Liver (tissue), 3 donors: ENCODE measurements at regions not wholly inside any gene's neighbourhood (a gene's known extent, or its start where the extent isn't known, plus 50 kb on each side); places are given as distances from the start of the nearest gene placed in this dataset.

Experiments used
- GABPA ChIP-seq, 2 donors: IDR thresholded peaks in 1 of 2; conservative IDR thresholded peaks in 1 of 2; 2 replicates each; pipeline ENCODE4 v1.6.1; 2016; ENCODE audit warnings: antibody characterized with exemption in 2 of 2, mild to moderate bottlenecking in 1 of 2, moderate library complexity in 1 of 2
- JUND ChIP-seq, 2 donors: IDR thresholded peaks; 2 replicates each; pipeline ENCODE4 v1.6.1; 2016; ENCODE audit warnings: antibody characterized with exemption in 2 of 2
- RAD21 ChIP-seq, 2 donors: IDR thresholded peaks; 2 replicates each; pipeline ENCODE4 v1.6.1; 2016; ENCODE audit warnings: antibody characterized with exemption in 2 of 2, mild to moderate bottlenecking in 2 of 2
- TAF1 ChIP-seq: conservative IDR thresholded peaks from 2 replicates; pipeline ENCODE4 v1.6.1; 2016; ENCODE audit warnings: antibody characterized with exemption, mild to moderate bottlenecking
- TF ChIP-seq, protein P1 (sequence below): fragments of 150-350 bp; IDR thresholded peaks from 2 replicates; pipeline ENCODE4 v1.5.1; 2017; ENCODE audit warnings: improper control_type of control experiment, low read depth, low read length; ENCODE audit not compliant: missing input control
- TF ChIP-seq, protein P2 (sequence below): IDR thresholded peaks from 2 replicates; pipeline ENCODE4 v1.6.1; 2016; ENCODE audit warnings: antibody characterized with exemption
- TF ChIP-seq, protein P3 (sequence below): IDR thresholded peaks from 2 replicates; pipeline ENCODE4 v1.6.1; 2016; ENCODE audit warnings: antibody characterized with exemption
- donor health status: healthy.
- donor health status: healthy.

DNA sequence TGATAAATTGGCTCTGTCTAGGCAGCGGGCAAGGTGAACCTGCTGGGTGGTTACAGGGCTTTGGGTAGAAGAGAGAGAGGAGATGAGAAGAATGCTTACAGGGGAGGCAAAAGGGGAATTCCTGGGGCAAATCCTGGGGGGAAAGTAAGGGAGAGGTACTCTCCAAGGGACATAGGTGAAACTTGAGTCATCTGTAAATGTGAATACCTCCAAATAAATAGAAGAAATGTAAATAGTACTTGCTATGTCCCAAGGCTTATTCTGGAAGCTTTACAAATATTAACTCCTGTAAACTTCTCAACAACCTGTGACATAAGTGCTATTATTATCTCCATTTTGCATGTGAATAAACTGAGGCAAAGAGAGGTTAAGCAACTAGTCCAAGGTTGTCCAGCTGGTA, 57.7 kb upstream of the CDK13 start:
- TF ChIP-seq RAD21 (IDR thresholded peaks at IDR 0.05) (no peak), TAF1 (no peak), GABPA (IDR thresholded peaks at IDR 0.05 in 1 of 2, conservative IDR thresholded peaks at IDR 0.05 in 1 of 2) (no peak), JUND (IDR thresholded peaks at IDR 0.05) (no peak)
- TF ChIP-seq, protein P1, sequence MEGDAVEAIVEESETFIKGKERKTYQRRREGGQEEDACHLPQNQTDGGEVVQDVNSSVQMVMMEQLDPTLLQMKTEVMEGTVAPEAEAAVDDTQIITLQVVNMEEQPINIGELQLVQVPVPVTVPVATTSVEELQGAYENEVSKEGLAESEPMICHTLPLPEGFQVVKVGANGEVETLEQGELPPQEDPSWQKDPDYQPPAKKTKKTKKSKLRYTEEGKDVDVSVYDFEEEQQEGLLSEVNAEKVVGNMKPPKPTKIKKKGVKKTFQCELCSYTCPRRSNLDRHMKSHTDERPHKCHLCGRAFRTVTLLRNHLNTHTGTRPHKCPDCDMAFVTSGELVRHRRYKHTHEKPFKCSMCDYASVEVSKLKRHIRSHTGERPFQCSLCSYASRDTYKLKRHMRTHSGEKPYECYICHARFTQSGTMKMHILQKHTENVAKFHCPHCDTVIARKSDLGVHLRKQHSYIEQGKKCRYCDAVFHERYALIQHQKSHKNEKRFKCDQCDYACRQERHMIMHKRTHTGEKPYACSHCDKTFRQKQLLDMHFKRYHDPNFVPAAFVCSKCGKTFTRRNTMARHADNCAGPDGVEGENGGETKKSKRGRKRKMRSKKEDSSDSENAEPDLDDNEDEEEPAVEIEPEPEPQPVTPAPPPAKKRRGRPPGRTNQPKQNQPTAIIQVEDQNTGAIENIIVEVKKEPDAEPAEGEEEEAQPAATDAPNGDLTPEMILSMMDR, result no peak
- TF ChIP-seq, protein P2, sequence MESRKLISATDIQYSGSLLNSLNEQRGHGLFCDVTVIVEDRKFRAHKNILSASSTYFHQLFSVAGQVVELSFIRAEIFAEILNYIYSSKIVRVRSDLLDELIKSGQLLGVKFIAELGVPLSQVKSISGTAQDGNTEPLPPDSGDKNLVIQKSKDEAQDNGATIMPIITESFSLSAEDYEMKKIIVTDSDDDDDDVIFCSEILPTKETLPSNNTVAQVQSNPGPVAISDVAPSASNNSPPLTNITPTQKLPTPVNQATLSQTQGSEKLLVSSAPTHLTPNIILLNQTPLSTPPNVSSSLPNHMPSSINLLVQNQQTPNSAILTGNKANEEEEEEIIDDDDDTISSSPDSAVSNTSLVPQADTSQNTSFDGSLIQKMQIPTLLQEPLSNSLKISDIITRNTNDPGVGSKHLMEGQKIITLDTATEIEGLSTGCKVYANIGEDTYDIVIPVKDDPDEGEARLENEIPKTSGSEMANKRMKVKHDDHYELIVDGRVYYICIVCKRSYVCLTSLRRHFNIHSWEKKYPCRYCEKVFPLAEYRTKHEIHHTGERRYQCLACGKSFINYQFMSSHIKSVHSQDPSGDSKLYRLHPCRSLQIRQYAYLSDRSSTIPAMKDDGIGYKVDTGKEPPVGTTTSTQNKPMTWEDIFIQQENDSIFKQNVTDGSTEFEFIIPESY, result no peak
- TF ChIP-seq, protein P3, sequence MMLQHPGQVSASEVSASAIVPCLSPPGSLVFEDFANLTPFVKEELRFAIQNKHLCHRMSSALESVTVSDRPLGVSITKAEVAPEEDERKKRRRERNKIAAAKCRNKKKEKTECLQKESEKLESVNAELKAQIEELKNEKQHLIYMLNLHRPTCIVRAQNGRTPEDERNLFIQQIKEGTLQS, result no peak
